K562 (cell line): ENCODE measurements at regions not wholly inside any gene's neighbourhood (a gene's known extent, or its start where the extent isn't known, plus 50 kb on each side); places are given as distances from the start of the nearest gene placed in this dataset.

Experiments used
- ATAC-seq: fragments of 200-7000 bp; cut with Tn5 transposase; 3 replicates; pipeline ENCODE4 v1.9.1; 2020; ENCODE audit warnings: moderate library complexity
- BruUV-seq: library from RNA; stranded (reverse); fragments of 400-500 nt; replicated peaks from 2 replicates; lab custom pipeline; 2021; lab: Mats Ljungman, UMichigan
- CTCF ChIA-PET: fragments of 300-600 bp; formaldehyde crosslinking; extraction: SDS; loops from one replicate; lab custom pipeline; 2021; ENCODE audit warnings: low intra/inter-chr PET ratio; lab: Yijun Ruan, JAX
- POLR2A ChIA-PET: fragments of 300-600, 350-650 bp; sonication (Branson Sonifier 250); formaldehyde crosslinking; extraction: SDS; loops from one replicate; lab custom pipeline; 2021; ENCODE audit warnings: antibody characterized with exemption, inconsistent platforms; lab: Yijun Ruan, JAX
- DNase-seq, 4 experiments: peaks; one replicate each; pipeline versions ENCODE4 v3.0.0 to v3.0.0-alpha.2; 2011 to 2018; ENCODE audit warnings: low spot score in 3 of 4, mixed read lengths in 3 of 4; ENCODE audit errors: extremely low read depth in 1 of 4
- FAIRE-seq: peaks from 2 replicates; lab custom pipeline; 2011; peaks lifted over from hg19 to GRCh38; lab: Jason Lieb, UNC
- H2AFZ ChIP-seq: 2 replicates; pipeline ENCODE4 v1.6.0; 2011; ENCODE audit warnings: low read depth, low read length, control low read depth, inconsistent platforms
- H3K27ac ChIP-seq: fragments of 200-600 bp; 3 replicates; pipeline ENCODE4 v1.8.0; 2011; ENCODE audit warnings: low read depth, mild to moderate bottlenecking, control low read depth, inconsistent platforms, low read length, moderate library complexity, mixed read lengths; ENCODE audit errors: extremely low read depth
- H3K27me3 ChIP-seq, 2 experiments: fragments of 300-600 bp in 1 of 2; 2 replicates in 1 of 2; 3 replicates in 1 of 2; pipeline versions ENCODE4 v1.6.0 to v1.8.0; 2011; ENCODE audit warnings: inconsistent platforms in 2 of 2, low read length in 2 of 2, mild to moderate bottlenecking in 1 of 2, mixed read lengths in 1 of 2, moderate library complexity in 1 of 2; ENCODE audit not compliant: control insufficient read depth in 2 of 2, insufficient read depth in 2 of 2
- H3K36me3 ChIP-seq: fragments of 300-600 bp; 3 replicates; pipeline ENCODE4 v1.8.0; 2011; ENCODE audit warnings: mild to moderate bottlenecking, low read length, inconsistent platforms; ENCODE audit not compliant: control insufficient read depth, insufficient read depth
- H3K4me1 ChIP-seq, 2 experiments: fragments of 200-600 bp in 1 of 2; replicated peaks in 1 of 2; 2 replicates in 1 of 2; 3 replicates in 1 of 2; pipeline versions ENCODE4 v1.5.1 to v1.8.0; 2011; ENCODE audit warnings: inconsistent platforms in 2 of 2, low read length in 2 of 2, mild to moderate bottlenecking in 1 of 2, mixed read lengths in 1 of 2, moderate library complexity in 1 of 2; ENCODE audit not compliant: control insufficient read depth in 2 of 2, insufficient read depth in 2 of 2
- H3K4me2 ChIP-seq: 2 replicates; pipeline ENCODE4 v1.6.1; 2011; ENCODE audit warnings: low read length, control low read depth, inconsistent platforms, mixed read lengths; ENCODE audit not compliant: insufficient read depth
- H3K4me3 ChIP-seq: fragments of 200-600 bp; sonication (generic), shearing (Covaris generic); 2 replicates; pipeline ENCODE4 v1.5.1; 2016; ENCODE audit warnings: control low read depth, inconsistent platforms
- H3K79me2 ChIP-seq: fragments of 200-600 bp; 3 replicates; pipeline ENCODE4 v1.8.0; 2011; ENCODE audit warnings: low read length, inconsistent platforms; ENCODE audit not compliant: control insufficient read depth, insufficient read depth
- H3K9ac ChIP-seq, 2 experiments: 2 replicates each; pipeline versions ENCODE4 v1.6.0 to v1.6.1; 2011; ENCODE audit warnings: low read depth in 2 of 2, low read length in 2 of 2, control low read depth in 1 of 2, inconsistent platforms in 1 of 2, mild to moderate bottlenecking in 1 of 2, mixed read lengths in 1 of 2; ENCODE audit not compliant: insufficient read depth in 1 of 2
- H3K9me1 ChIP-seq: one replicate; pipeline ENCODE4 v1.6.0; 2011; ENCODE audit warnings: inconsistent platforms, mild to moderate bottlenecking, low read length, moderate library complexity; ENCODE audit not compliant: control insufficient read depth, insufficient read depth
- H3K9me3 ChIP-seq: replicated peaks from 2 replicates; pipeline ENCODE4 v1.5.1; 2011; ENCODE audit warnings: low read depth, low read length, inconsistent platforms; ENCODE audit not compliant: control insufficient read depth, insufficient read depth
- H4K20me1 ChIP-seq: replicated peaks from 2 replicates; pipeline ENCODE4 v1.6.1; 2011; ENCODE audit warnings: low read length, inconsistent platforms, mixed read lengths; ENCODE audit not compliant: control insufficient read depth, insufficient read depth
- HMG20B ChIP-seq: fragments of 250-450 bp; sonication (Bioruptor Pico); IDR thresholded peaks from 2 replicates; pipeline ENCODE4 v1.5.0; 2021; ENCODE audit warnings: mild to moderate bottlenecking
- JUNB ChIP-seq: fragments of 450-650 bp; formaldehyde crosslinking; conservative IDR thresholded peaks from 2 replicates; pipeline ENCODE4 v1.4.0; 2020; ENCODE audit warnings: mild to moderate bottlenecking
- PHTF2 ChIP-seq: fragments of 250-450 bp; sonication (Bioruptor Pico); IDR thresholded peaks from 2 replicates; pipeline ENCODE4 v1.5.0; 2021; ENCODE audit warnings: mild to moderate bottlenecking
- PTBP1 ChIP-seq: fragments of 200-400 bp; formaldehyde crosslinking; IDR thresholded peaks from 2 replicates; pipeline ENCODE4 v1.6.1; 2017; ENCODE audit warnings: low read depth, low read length
- SFPQ ChIP-seq: fragments of 200-400 bp; formaldehyde crosslinking; IDR thresholded peaks from 2 replicates; pipeline ENCODE4 v1.6.1; 2017; ENCODE audit warnings: mild to moderate bottlenecking, low read depth, low read length, moderate library complexity
- ZBTB34 ChIP-seq: fragments of 250-450 bp; sonication (Bioruptor Pico); IDR thresholded peaks from 2 replicates; pipeline ENCODE4 v1.8.0; 2021; ENCODE audit warnings: mild to moderate bottlenecking, moderate library complexity
- ZNF143 ChIP-seq: sonication (generic); formaldehyde crosslinking; IDR thresholded peaks from 2 replicates; pipeline ENCODE4 v1.9.0; 2022; ENCODE audit warnings: mild to moderate bottlenecking, missing genetic modification reagents
- ZNF431 ChIP-seq: sonication (generic); formaldehyde crosslinking; IDR thresholded peaks from 2 replicates; pipeline ENCODE4 v1.8.0; 2022; ENCODE audit warnings: mild to moderate bottlenecking, missing genetic modification reagents
- WGBS: fragments of 100-300 bp; shearing (Covaris generic); methylation state at CpG from one replicate; pipeline ENCODE4 v1.1.6; 2016; ENCODE audit warnings: low coverage, mixed read lengths; ENCODE audit not compliant: insufficient coverage; ENCODE audit errors: missing lambda C conversion rate; 5-methylcytosine and 5-hydroxymethylcytosine counted together
- in situ Hi-C: fragments of 300-500 bp; cut with MboI; formaldehyde crosslinking; loops from 4 replicates; pipeline ENCODE4 v1.15.0; 2018; ENCODE audit warnings: inconsistent platforms, mixed read lengths
- intact Hi-C: fragments of 100-400 bp; cut with micrococcal nuclease; formaldehyde crosslinking; loops from 2 replicates; pipeline ENCODE4 v1.14.2; 2022

DNA sequence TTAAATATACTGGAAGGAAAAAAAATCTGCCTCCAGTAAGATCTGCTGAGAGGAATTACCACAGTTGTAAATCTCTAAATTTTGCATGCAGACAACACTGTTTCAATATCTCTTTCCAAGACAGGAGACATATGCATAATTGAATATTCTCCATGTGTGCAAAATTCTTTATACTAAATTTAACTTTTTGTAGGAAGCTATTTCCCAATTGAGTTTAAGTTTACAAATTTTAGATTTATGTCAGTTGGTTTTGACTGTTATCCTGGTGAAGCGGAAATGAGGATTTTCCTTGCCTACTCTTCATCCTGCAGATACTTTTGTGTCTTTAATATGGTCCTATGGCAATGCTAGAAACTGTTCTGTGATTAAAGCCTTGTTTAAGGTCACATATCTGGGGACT lies 1352.9 kb downstream of the FSTL5 start:
- Histone ChIP-seq H3K27me3 (no peaks in the 10 kb centered on the region), H2AFZ (no peak overlapping the region), H3K9me1 (no peaks in the 10 kb centered on the region), H3K9me3 (no peaks in the 10 kb centered on the region), H4K20me1 (no peaks in the 10 kb centered on the region)
- in situ Hi-C loops: no loop called here
- ATAC-seq (no peak), FAIRE-seq (no peak)
- BruUV-seq: no TSS peak
- intact Hi-C loops: no loop called here
- CTCF ChIA-PET: no interaction called here
- no CpG with 5 or more reads among the region's 1 CpG for WGBS
- TF ChIP-seq SFPQ (no peak), PHTF2 (CRISPR knock-in tag) (no peak), ZNF431 (CRISPR knock-in tag) (no peak), PTBP1 (no peak), ZBTB34 (CRISPR knock-in tag) (no peak), ZNF143 (CRISPR knock-in tag) (no peak), JUNB (CRISPR knock-in tag) (no peak), HMG20B (CRISPR knock-in tag) (no peak)
- TF ChIP-seq, all 486 proteins: peak for 0
- Histone ChIP-seq H3K4me2 (no peak overlapping the region), H3K4me1 (no peaks in the 10 kb centered on the region), H3K4me3 (no peak overlapping the region), H3K79me2 (no peaks in the 10 kb centered on the region), H3K27ac (no peak overlapping the region), H3K9ac (no peak overlapping the region), H3K36me3 (no peaks in the 10 kb centered on the region)
- DNase-seq: no peak
- POLR2A ChIA-PET: no interaction called here
